CD4-positive, alpha-beta memory T cell (primary cell): ENCODE measurements at regions not wholly inside any gene's neighbourhood (a gene's known extent, or its start where the extent isn't known, plus 50 kb on each side); places are given as distances from the start of the nearest gene placed in this dataset.

Experiments used
- CTCF ChIA-PET: fragments of 350-600 bp; sonication (Branson Sonifier 250); formaldehyde crosslinking; loops from one replicate; lab custom pipeline; 2021; ENCODE audit warnings: inconsistent platforms; ENCODE audit not compliant: partially characterized antibody; lab: Charles Lee
- POLR2A ChIA-PET: fragments of 350-600 bp; sonication (Branson Sonifier 250); formaldehyde crosslinking; loops from one replicate; lab custom pipeline; 2021; ENCODE audit not compliant: partially characterized antibody; lab: Charles Lee
- DNase-seq, 5 donors: peaks; one replicate each; pipeline versions ENCODE4 v3.0.0 to v3.0.0-alpha.2; 2020 to 2022; ENCODE audit warnings: mixed read lengths in 1 of 5
- H3K27ac ChIP-seq: one replicate; pipeline ENCODE4 v1.7.0; 2013; ENCODE audit warnings: low read depth, low read length
- H3K27me3 ChIP-seq: 2 replicates; pipeline ENCODE4 v1.7.0; 2013; ENCODE audit warnings: mild to moderate bottlenecking, low read length, moderate library complexity; ENCODE audit not compliant: insufficient read depth
- H3K36me3 ChIP-seq: 2 replicates; pipeline ENCODE4 v1.7.0; 2013; ENCODE audit warnings: mild to moderate bottlenecking, low read length, moderate library complexity; ENCODE audit not compliant: insufficient read depth
- H3K4me1 ChIP-seq: 2 replicates; pipeline ENCODE4 v1.7.0; 2013; ENCODE audit warnings: mild to moderate bottlenecking, low read length, moderate library complexity; ENCODE audit not compliant: insufficient read depth
- H3K4me3 ChIP-seq, 2 donors: one replicate each; pipeline ENCODE4 v1.7.0; 2013; ENCODE audit warnings: low read length in 2 of 2, mild to moderate bottlenecking in 1 of 2
- H3K9me3 ChIP-seq, 2 donors: one replicate each; pipeline ENCODE4 v1.7.0; 2013; ENCODE audit warnings: low read length in 2 of 2, control low read depth in 1 of 2; ENCODE audit not compliant: control insufficient read depth in 1 of 2
- H3K27ac Mint-ChIP-seq, 7 donors: one replicate each; pipeline ENCODE4 v1.8.0; 2020 to 2021; ENCODE audit warnings: mixed read lengths in 7 of 7, mild to moderate bottlenecking in 6 of 7, inconsistent platforms in 3 of 7, moderate library complexity in 3 of 7
- H3K27me3 Mint-ChIP-seq, 2 donors: one replicate each; pipeline ENCODE4 v1.8.0; 2020 to 2021; ENCODE audit warnings: mixed read lengths in 2 of 2
- H3K36me3 Mint-ChIP-seq, 2 donors: one replicate each; pipeline ENCODE4 v1.8.0; 2020 to 2021; ENCODE audit warnings: mixed read lengths in 2 of 2, inconsistent platforms in 1 of 2, mild to moderate bottlenecking in 1 of 2
- H3K4me1 Mint-ChIP-seq, 4 donors: one replicate each; pipeline ENCODE4 v1.8.0; 2020 to 2021; ENCODE audit warnings: mixed read lengths in 4 of 4, mild to moderate bottlenecking in 1 of 4
- H3K4me3 Mint-ChIP-seq, 8 donors: one replicate each; pipeline ENCODE4 v1.8.0; 2020 to 2021; ENCODE audit warnings: mixed read lengths in 8 of 8, mild to moderate bottlenecking in 7 of 8, moderate library complexity in 6 of 8, inconsistent platforms in 3 of 8
- H3K9me3 Mint-ChIP-seq, 8 donors: one replicate each; pipeline ENCODE4 v1.8.0; 2020 to 2021; ENCODE audit warnings: mixed read lengths in 8 of 8, mild to moderate bottlenecking in 5 of 8, inconsistent platforms in 3 of 8, moderate library complexity in 1 of 8
- intact Hi-C: fragments of 100-400 bp; cut with micrococcal nuclease; formaldehyde crosslinking; loops from one replicate; pipeline ENCODE4 v1.15.1; 2023

- H3K27ac ChIP-seq, result no peak overlapping the region
- Mint-ChIP-seq H3K4me1 (no peaks in the 10 kb centered on the region), H3K27me3 (peaks cover 0 to 2% of the 10 kb centered on the region in 2 donors)
Observed at GRCh38 chr20:24253321-24253720, 216.1 kb upstream of the SYNDIG1 start.

DNA sequence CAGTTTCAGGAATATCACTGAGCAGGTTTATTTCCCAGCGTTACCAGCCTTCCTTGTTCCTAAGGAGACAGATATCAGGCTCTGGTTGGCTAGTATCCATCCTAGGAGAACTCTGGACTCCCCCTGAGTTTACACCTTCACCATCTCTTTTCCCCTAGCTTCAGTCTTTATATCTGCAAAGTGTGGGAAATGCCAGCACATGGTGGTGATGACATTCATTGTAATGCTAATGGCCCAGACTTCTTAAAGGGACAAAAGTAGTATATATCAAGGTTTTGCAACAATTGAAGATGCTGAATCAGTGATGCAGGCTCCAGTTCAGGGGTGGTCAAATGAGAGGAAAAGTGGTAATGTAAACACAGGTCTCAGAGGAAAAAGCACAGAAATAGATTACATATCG, 224.3 kb upstream of the SYNDIG1 start:
- no peaks in the 10 kb centered on the region for H3K4me1 ChIP-seq
- Mint-ChIP-seq H3K36me3 (no peaks in the 10 kb centered on the region), H3K4me1 (no peaks in the 10 kb centered on the region), H3K9me3 (peaks cover 0 to 7% (median 2%) of the 10 kb centered on the region in 8 donors), H3K27me3 (peaks cover 9% of the 10 kb centered on the region in 2 donors), H3K27ac (no peak overlapping the region), H3K4me3 (no peak overlapping the region)
- H3K36me3 ChIP-seq, result no peaks in the 10 kb centered on the region
- intact Hi-C loops, result no loop called here
- ChIA-PET CTCF (no interaction called here), POLR2A (no interaction called here)
- H3K9me3 ChIP-seq, result no peaks in the 10 kb centered on the region
- H3K27ac ChIP-seq, result no peak overlapping the region
- H3K27me3 ChIP-seq, result peaks cover 4% of the 10 kb centered on the region
- no peak overlapping the region for H3K4me3 ChIP-seq
- DNase-seq, result no peak

More at GRCh38 chr20:24253321-24253720, 216.1 kb upstream of the SYNDIG1 start:
- H3K9me3 ChIP-seq, result no peaks in the 10 kb centered on the region
- H3K4me3 Mint-ChIP-seq, result no peak overlapping the region
- no peaks in the 10 kb centered on the region for H3K27me3 ChIP-seq
- no peaks in the 10 kb centered on the region for H3K4me1 ChIP-seq
- peaks cover 0 to 3% (median 0%) of the 10 kb centered on the region in 8 donors for H3K9me3 Mint-ChIP-seq
- H3K36me3 Mint-ChIP-seq, result no peaks in the 10 kb centered on the region
- no peaks in the 10 kb centered on the region for H3K36me3 ChIP-seq
- ChIA-PET CTCF (no interaction called here), POLR2A (no interaction called here)
- no peak for DNase-seq
- intact Hi-C loops, result no loop called here
- no peak overlapping the region for H3K4me3 ChIP-seq
- H3K27ac Mint-ChIP-seq, result no peak overlapping the region

DNA sequence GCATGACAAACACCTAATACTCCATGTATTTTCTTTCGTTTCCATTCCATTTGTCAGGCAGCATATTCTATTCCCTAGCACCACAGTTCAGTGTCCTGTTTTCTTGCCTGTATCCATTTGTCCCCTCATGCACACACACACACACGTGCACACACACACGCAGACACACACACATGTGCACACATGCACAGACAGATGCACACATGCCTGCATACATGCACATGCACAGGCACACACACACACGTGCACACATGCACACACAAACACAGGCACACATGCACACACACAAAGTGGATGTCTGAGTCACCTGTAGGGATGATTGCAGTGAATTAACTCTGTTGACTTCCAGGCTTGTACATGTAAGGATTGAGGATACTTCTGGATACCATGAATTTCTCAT, 226.7 kb upstream of the SYNDIG1 start:
- Mint-ChIP-seq H3K4me3 (no peak overlapping the region), H3K9me3 (peaks cover 0 to 7% (median 2%) of the 10 kb centered on the region in 8 donors), H3K4me1 (no peaks in the 10 kb centered on the region), H3K36me3 (no peaks in the 10 kb centered on the region), H3K27ac (no peak overlapping the region), H3K27me3 (peaks cover 6 to 9% of the 10 kb centered on the region in 2 donors)
- intact Hi-C loops, result no loop called here
- H3K9me3 ChIP-seq, result no peaks in the 10 kb centered on the region
- ChIA-PET POLR2A (no interaction called here), CTCF (no interaction called here)
- H3K36me3 ChIP-seq, result no peaks in the 10 kb centered on the region
- H3K4me3 ChIP-seq, result no peak overlapping the region
- H3K27ac ChIP-seq, result no peak overlapping the region
- peaks cover 4% of the 10 kb centered on the region for H3K27me3 ChIP-seq
- DNase-seq, result no peak
- no peaks in the 10 kb centered on the region for H3K4me1 ChIP-seq

GRCh38 chr20:24241466-24241865, 228.0 kb upstream of the SYNDIG1 start:
- Mint-ChIP-seq H3K27me3 (peaks cover 5 to 8% of the 10 kb centered on the region in 2 donors), H3K4me1 (no peaks in the 10 kb centered on the region), H3K36me3 (no peaks in the 10 kb centered on the region), H3K27ac (no peak overlapping the region), H3K4me3 (no peak overlapping the region), H3K9me3 (peaks cover 0 to 7% (median 0%) of the 10 kb centered on the region in 8 donors)
- Histone ChIP-seq H3K4me3 (no peak overlapping the region), H3K9me3 (no peaks in the 10 kb centered on the region), H3K27ac (no peak overlapping the region), H3K27me3 (peaks cover 4% of the 10 kb centered on the region), H3K4me1 (no peaks in the 10 kb centered on the region), H3K36me3 (no peaks in the 10 kb centered on the region)
- intact Hi-C loops, result no loop called here
- ChIA-PET CTCF (no interaction called here), POLR2A (no interaction called here)
- DNase-seq, result no peak

DNA sequence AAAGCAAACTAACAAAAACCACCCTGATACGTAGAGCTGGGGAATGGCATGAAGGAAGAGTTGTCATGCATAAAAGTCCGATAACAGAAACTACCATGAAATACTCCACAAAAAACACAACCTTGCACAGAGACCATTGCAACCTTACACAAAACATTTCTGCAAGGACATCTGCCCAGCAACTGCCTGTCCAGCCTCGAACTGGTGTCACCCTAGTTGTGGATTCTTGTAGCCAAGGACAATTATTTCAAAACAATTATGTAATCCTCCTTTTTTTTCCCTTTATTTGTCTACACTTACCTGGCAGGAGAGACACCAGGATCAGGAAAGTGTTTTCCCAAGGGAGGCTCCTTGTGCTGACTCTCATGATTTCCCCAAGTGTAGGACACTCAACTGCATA, 232.5 kb upstream of the SYNDIG1 start:
- Mint-ChIP-seq H3K9me3 (no peaks in the 10 kb centered on the region), H3K27me3 (peaks cover 0 to 2% of the 10 kb centered on the region in 2 donors), H3K4me1 (no peaks in the 10 kb centered on the region), H3K4me3 (no peak overlapping the region), H3K27ac (no peak overlapping the region), H3K36me3 (no peaks in the 10 kb centered on the region)
- H3K4me3 ChIP-seq, result no peak overlapping the region
- ChIA-PET CTCF (interaction anchor here (0.7 kb wide), 1 partner anchor 470 kb away, joined by 3 read pairs; no protein-coding TSS in a partner anchor), POLR2A (no interaction called here)
- no peak for DNase-seq
- H3K27me3 ChIP-seq, result no peaks in the 10 kb centered on the region
- H3K27ac ChIP-seq, result no peak overlapping the region
- intact Hi-C loops, result no loop called here
- no peaks in the 10 kb centered on the region for H3K36me3 ChIP-seq
- H3K9me3 ChIP-seq, result no peaks in the 10 kb centered on the region
- no peaks in the 10 kb centered on the region for H3K4me1 ChIP-seq

- ChIA-PET CTCF (no interaction called here), POLR2A (no interaction called here)
- H3K4me3 ChIP-seq, result no peak overlapping the region
- no peak overlapping the region for H3K27ac Mint-ChIP-seq
- H3K4me3 Mint-ChIP-seq, result no peak overlapping the region
- intact Hi-C loops, result no loop called here
- DNase-seq, result no peak
- no peaks in the 10 kb centered on the region for H3K9me3 Mint-ChIP-seq
- no peaks in the 10 kb centered on the region for H3K36me3 ChIP-seq
- H3K4me1 Mint-ChIP-seq, result no peaks in the 10 kb centered on the region
- no peaks in the 10 kb centered on the region for H3K27me3 ChIP-seq
- H3K4me1 ChIP-seq, result no peaks in the 10 kb centered on the region
- no peaks in the 10 kb centered on the region for H3K27me3 Mint-ChIP-seq
- no peak overlapping the region for H3K27ac ChIP-seq
- H3K9me3 ChIP-seq, result no peaks in the 10 kb centered on the region
- no peaks in the 10 kb centered on the region for H3K36me3 Mint-ChIP-seq
Observed at GRCh38 chr20:24236201-24236600, 233.2 kb upstream of the SYNDIG1 start.

DNA sequence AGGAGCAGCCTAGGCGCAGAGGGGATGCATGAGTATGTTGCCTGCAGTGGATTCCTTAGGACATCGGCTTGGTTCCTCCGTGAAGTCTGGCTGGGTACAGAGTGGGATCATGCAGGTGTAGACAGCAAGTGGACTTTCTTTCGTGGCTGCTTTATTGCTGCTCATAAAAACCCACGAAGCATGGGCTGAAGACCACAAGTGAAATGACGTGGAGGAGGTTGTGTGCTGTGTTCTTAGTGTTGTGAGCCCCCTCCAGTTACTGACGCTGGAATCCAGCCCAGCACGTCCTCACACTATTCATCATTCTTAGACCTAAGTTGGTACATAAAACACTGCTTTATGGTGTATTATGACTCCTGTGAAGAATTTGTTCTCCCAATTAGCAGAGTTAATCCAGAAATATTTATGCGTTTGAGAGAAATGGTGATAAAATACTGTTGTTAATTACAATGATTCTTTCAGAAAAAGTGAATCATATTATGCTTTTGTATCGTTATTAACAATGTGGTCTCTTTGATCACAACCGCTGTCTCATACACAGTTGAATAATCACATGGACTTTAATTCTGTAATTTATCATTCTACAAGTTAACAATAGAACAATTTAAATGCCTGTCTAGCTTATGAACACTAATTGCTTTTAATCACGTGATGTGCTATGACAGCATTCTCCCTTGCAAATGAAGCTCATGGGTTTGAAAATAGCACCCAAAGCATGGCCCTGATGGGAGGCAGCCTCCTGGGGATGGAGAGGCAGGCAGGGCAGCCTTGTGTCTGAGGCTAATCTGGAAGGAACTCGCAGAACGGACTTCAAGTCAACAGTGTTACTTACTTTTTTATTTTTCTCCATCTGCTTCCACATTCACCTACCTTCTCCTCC, 233.9 kb upstream of the SYNDIG1 start:
- H3K36me3 ChIP-seq, result no peaks in the 10 kb centered on the region
- no peaks in the 10 kb centered on the region for H3K27me3 ChIP-seq
- H3K27ac ChIP-seq, result no peak overlapping the region
- no peak for DNase-seq
- Mint-ChIP-seq H3K27ac (no peak overlapping the region), H3K4me1 (no peaks in the 10 kb centered on the region), H3K4me3 (no peak overlapping the region), H3K36me3 (no peaks in the 10 kb centered on the region), H3K27me3 (no peaks in the 10 kb centered on the region), H3K9me3 (no peaks in the 10 kb centered on the region)
- intact Hi-C loops, result no loop called here
- no peak overlapping the region for H3K4me3 ChIP-seq
- H3K4me1 ChIP-seq, result no peaks in the 10 kb centered on the region
- POLR2A ChIA-PET, result no interaction called here
- CTCF ChIA-PET, result no interaction called here
- H3K9me3 ChIP-seq, result no peaks in the 10 kb centered on the region
